Panc1 (cell line): ENCODE measurements at regions not wholly inside any gene's neighbourhood (a gene's known extent, or its start where the extent isn't known, plus 50 kb on each side); places are given as distances from the start of the nearest gene placed in this dataset.

Source experiments
- CTCF ChIP-seq: fragments of 450-650 bp; IDR thresholded peaks from 2 replicates; pipeline ENCODE4 v1.5.1; 2017; ENCODE audit warnings: mild to moderate bottlenecking
- POLR2AphosphoS5 ChIP-seq: IDR thresholded peaks from 2 replicates; pipeline ENCODE4 v1.6.1; 2012; ENCODE audit warnings: mild to moderate bottlenecking, low read depth, low read length, moderate library complexity
- TCF7L2 ChIP-seq: IDR thresholded peaks from 2 replicates; pipeline ENCODE4 v1.6.1; 2011; ENCODE audit warnings: mild to moderate bottlenecking, low read depth, low read length, inconsistent platforms

- TF ChIP-seq CTCF (no peak), TCF7L2 (no peak), POLR2AphosphoS5 (no peak)
Measured at GRCh38 chr4:125626946-125627345, 312.2 kb downstream of the FAT4 start.
